ENCODE measurements at regions not wholly inside any gene's neighbourhood (a gene's known extent, or its start where the extent isn't known, plus 50 kb on each side); places are given as distances from the start of the nearest gene placed in this dataset.

DNA sequence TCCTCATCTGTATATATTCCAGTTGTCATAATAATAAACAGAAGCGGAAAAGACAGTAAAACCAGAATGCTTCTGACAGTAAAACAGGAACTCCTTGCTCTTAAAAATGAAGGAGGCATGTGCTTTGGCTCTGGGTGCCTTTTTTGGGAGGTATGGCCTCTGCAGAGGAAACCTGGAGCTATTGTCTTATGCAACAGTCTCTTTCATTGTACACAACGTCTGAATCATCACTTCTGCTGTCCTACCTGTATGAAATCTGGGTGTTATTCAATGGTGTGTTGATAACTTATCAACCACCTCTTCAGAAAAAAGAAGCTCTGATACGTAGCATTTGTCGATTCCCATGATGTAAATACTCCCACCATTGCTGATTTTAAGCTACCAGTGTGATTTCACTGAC, 64.8 kb downstream of the CDCA7 start:
- Histone ChIP-seq H3K27ac (ENCODE audit: low read depth, low read length) (no peak overlapping the region), H2AFZ (ENCODE audit: low read length, unreplicated experiment) (no peak overlapping the region), H3K4me3 (ENCODE audit: low read depth, low read length) (no peak overlapping the region), H3K79me2 (ENCODE audit: control insufficient read depth, insufficient read depth, low read length, unreplicated experiment) (no peaks in the 10 kb centered on the region), H3K36me3 (ENCODE audit: insufficient read depth, low read length) (no peaks in the 10 kb centered on the region), H3K4me1 (ENCODE audit: control insufficient read depth, insufficient read depth, low read length, unreplicated experiment) (peaks cover 8% of the 10 kb centered on the region), H3K27me3 (ENCODE audit: insufficient read depth, low read length) (peaks cover 51% of the 10 kb centered on the region)

- Histone ChIP-seq H2AFZ (ENCODE audit: low read length, unreplicated experiment) (no peak overlapping the region), H3K4me3 (ENCODE audit: low read depth, low read length) (no peak overlapping the region), H3K79me2 (ENCODE audit: control insufficient read depth, insufficient read depth, low read length, unreplicated experiment) (no peaks in the 10 kb centered on the region), H3K36me3 (ENCODE audit: insufficient read depth, low read length) (no peaks in the 10 kb centered on the region), H3K27me3 (ENCODE audit: insufficient read depth, low read length) (peaks cover 52% of the 10 kb centered on the region), H3K27ac (ENCODE audit: low read depth, low read length) (no peak overlapping the region), H3K4me1 (ENCODE audit: control insufficient read depth, insufficient read depth, low read length, unreplicated experiment) (peaks cover 15% of the 10 kb centered on the region)
Observed at GRCh38 chr2:173424886-173425285, 70.2 kb downstream of the CDCA7 start.

DNA sequence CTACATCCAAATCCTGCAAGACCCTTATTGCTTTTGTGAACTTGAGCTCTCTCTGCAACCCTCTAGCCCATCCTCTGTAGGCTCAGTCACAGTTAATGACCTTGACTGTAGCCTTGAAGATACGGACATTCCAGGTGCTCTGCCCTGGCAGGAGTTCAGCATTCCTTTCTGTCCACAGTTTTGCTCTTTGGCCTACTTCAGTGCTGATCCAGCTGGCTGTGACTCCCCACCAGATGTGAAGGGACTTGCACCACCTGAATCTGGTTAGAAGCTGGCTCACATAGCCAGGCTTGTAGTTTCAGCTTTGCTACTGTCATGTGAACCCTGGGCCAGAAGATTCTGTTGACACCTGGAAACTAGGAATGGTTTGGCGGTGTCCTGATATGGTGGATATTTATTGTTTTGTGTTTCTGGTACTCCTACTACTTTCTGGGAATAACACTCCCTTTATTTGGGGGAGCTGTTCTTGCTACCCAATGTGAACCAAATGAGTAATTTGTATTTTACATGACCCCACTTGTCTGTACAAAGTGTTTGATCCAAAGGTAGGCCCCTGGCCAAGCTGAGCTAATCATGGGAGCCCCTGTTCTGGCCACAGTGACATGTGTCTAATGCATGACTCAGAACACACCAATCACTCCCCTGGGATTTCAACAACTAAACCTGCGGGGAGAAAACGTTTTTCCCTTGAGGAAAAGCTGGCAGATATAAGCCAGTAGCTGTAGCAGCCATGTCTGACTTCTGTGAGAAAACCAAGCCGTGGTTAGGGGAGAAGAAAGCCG, 73.4 kb downstream of the CDCA7 start:
- Histone ChIP-seq H3K27me3 (ENCODE audit: insufficient read depth, low read length) (peaks cover 31% of the 10 kb centered on the region), H2AFZ (ENCODE audit: low read length, unreplicated experiment) (no peak overlapping the region), H3K27ac (ENCODE audit: low read depth, low read length) (no peak overlapping the region), H3K4me1 (ENCODE audit: control insufficient read depth, insufficient read depth, low read length, unreplicated experiment) (peaks cover 31% of the 10 kb centered on the region), H3K79me2 (ENCODE audit: control insufficient read depth, insufficient read depth, low read length, unreplicated experiment) (no peaks in the 10 kb centered on the region), H3K36me3 (ENCODE audit: insufficient read depth, low read length) (no peaks in the 10 kb centered on the region), H3K4me3 (ENCODE audit: low read depth, low read length) (no peak overlapping the region)

GRCh38 chr2:173431191-173431590, 76.5 kb downstream of the CDCA7 start:
- Histone ChIP-seq H2AFZ (ENCODE audit: low read length, unreplicated experiment) (no peak overlapping the region), H3K4me1 (ENCODE audit: control insufficient read depth, insufficient read depth, low read length, unreplicated experiment) (peaks cover 31% of the 10 kb centered on the region), H3K27ac (ENCODE audit: low read depth, low read length) (no peak overlapping the region), H3K4me3 (ENCODE audit: low read depth, low read length) (no peak overlapping the region), H3K27me3 (ENCODE audit: insufficient read depth, low read length) (peaks cover 25% of the 10 kb centered on the region), H3K36me3 (ENCODE audit: insufficient read depth, low read length) (no peaks in the 10 kb centered on the region), H3K79me2 (ENCODE audit: control insufficient read depth, insufficient read depth, low read length, unreplicated experiment) (no peaks in the 10 kb centered on the region)

GRCh38 chr2:173432049-173432754, 77.5 kb downstream of the CDCA7 start:
- Histone ChIP-seq H3K36me3 (ENCODE audit: insufficient read depth, low read length) (no peaks in the 10 kb centered on the region), H3K4me3 (ENCODE audit: low read depth, low read length) (peak overlapping the region; percentile 42), H3K27me3 (ENCODE audit: insufficient read depth, low read length) (peaks cover 25% of the 10 kb centered on the region), H3K27ac (ENCODE audit: low read depth, low read length) (peak overlapping the region; percentile 62), H3K79me2 (ENCODE audit: control insufficient read depth, insufficient read depth, low read length, unreplicated experiment) (no peaks in the 10 kb centered on the region), H3K4me1 (ENCODE audit: control insufficient read depth, insufficient read depth, low read length, unreplicated experiment) (peaks cover 31% of the 10 kb centered on the region), H2AFZ (ENCODE audit: low read length, unreplicated experiment) (no peak overlapping the region)

GRCh38 chr2:173434762-173435569, 80.3 kb downstream of the CDCA7 start:
- H3K27ac ChIP-seq (ENCODE audit: low read depth, low read length), result no peak overlapping the region
- peaks cover 37% of the 10 kb centered on the region for H3K27me3 ChIP-seq (ENCODE audit: insufficient read depth, low read length)
- no peaks in the 10 kb centered on the region for H3K79me2 ChIP-seq (ENCODE audit: control insufficient read depth, insufficient read depth, low read length, unreplicated experiment)
- peaks cover 16% of the 10 kb centered on the region for H3K4me1 ChIP-seq (ENCODE audit: control insufficient read depth, insufficient read depth, low read length, unreplicated experiment)
- H2AFZ ChIP-seq (ENCODE audit: low read length, unreplicated experiment), result no peak overlapping the region
- H3K36me3 ChIP-seq (ENCODE audit: insufficient read depth, low read length), result no peaks in the 10 kb centered on the region
- no peak overlapping the region for H3K4me3 ChIP-seq (ENCODE audit: low read depth, low read length)

GRCh38 chr2:173435574-173435973, 80.9 kb downstream of the CDCA7 start:
- Histone ChIP-seq H3K36me3 (ENCODE audit: insufficient read depth, low read length) (no peaks in the 10 kb centered on the region), H3K27ac (ENCODE audit: low read depth, low read length) (no peak overlapping the region), H3K4me3 (ENCODE audit: low read depth, low read length) (no peak overlapping the region), H3K79me2 (ENCODE audit: control insufficient read depth, insufficient read depth, low read length, unreplicated experiment) (no peaks in the 10 kb centered on the region), H3K4me1 (ENCODE audit: control insufficient read depth, insufficient read depth, low read length, unreplicated experiment) (peaks cover 16% of the 10 kb centered on the region), H3K27me3 (ENCODE audit: insufficient read depth, low read length) (peaks cover 31% of the 10 kb centered on the region), H2AFZ (ENCODE audit: low read length, unreplicated experiment) (no peak overlapping the region)

- Histone ChIP-seq H3K27ac (ENCODE audit: low read depth, low read length) (no peak overlapping the region), H2AFZ (ENCODE audit: low read length, unreplicated experiment) (no peak overlapping the region), H3K27me3 (ENCODE audit: insufficient read depth, low read length) (peaks cover 28% of the 10 kb centered on the region), H3K79me2 (ENCODE audit: control insufficient read depth, insufficient read depth, low read length, unreplicated experiment) (no peaks in the 10 kb centered on the region), H3K4me1 (ENCODE audit: control insufficient read depth, insufficient read depth, low read length, unreplicated experiment) (peaks cover 16% of the 10 kb centered on the region), H3K36me3 (ENCODE audit: insufficient read depth, low read length) (no peaks in the 10 kb centered on the region), H3K4me3 (ENCODE audit: low read depth, low read length) (no peak overlapping the region)
Observed at GRCh38 chr2:173436088-173436487, 81.4 kb downstream of the CDCA7 start.

DNA sequence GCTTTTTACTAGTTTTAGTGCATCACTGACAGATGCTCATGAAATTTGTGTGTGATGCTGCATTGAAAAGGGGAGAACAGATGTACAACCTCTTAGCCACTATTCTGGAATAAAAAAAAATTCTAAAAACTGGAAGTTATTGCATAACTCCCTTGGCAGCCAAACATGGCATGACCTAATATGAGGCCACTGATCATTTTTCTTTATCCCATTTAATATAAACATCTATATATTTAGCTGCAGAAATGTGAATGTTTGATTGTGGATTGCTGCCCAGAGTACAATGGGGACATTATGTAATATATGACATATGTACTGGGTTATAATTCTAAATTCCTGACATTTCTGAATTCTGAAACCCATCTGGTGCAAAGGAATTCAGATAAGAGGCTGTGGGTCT, 86.5 kb downstream of the CDCA7 start:
- Histone ChIP-seq H3K27ac (ENCODE audit: low read depth, low read length) (no peak overlapping the region), H2AFZ (ENCODE audit: low read length, unreplicated experiment) (no peak overlapping the region), H3K79me2 (ENCODE audit: control insufficient read depth, insufficient read depth, low read length, unreplicated experiment) (no peaks in the 10 kb centered on the region), H3K4me3 (ENCODE audit: low read depth, low read length) (no peak overlapping the region), H3K36me3 (ENCODE audit: insufficient read depth, low read length) (no peaks in the 10 kb centered on the region), H3K4me1 (ENCODE audit: control insufficient read depth, insufficient read depth, low read length, unreplicated experiment) (peaks cover 4% of the 10 kb centered on the region), H3K27me3 (ENCODE audit: insufficient read depth, low read length) (peaks cover 17% of the 10 kb centered on the region)

DNA sequence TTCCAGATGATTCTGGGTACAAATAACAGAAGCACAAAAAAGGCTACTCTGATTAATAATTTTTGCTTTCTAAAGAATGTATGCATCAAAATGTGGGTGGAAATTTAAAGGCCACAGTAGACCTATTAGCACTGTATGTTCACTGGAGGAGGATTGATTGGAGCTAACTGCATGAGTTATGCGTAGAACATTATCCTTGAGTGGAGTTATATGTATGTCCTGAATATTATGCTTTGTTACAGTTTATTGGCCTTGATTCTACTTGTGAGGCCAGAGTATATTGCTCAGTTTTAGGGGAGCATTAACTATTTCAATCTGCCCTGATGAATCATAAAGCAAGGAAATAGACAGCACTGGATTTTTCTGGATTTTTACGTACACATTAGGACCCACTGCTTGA, 87.9 kb downstream of the CDCA7 start:
- Histone ChIP-seq H2AFZ (ENCODE audit: low read length, unreplicated experiment) (no peak overlapping the region), H3K4me3 (ENCODE audit: low read depth, low read length) (no peak overlapping the region), H3K27me3 (ENCODE audit: insufficient read depth, low read length) (peaks cover 10% of the 10 kb centered on the region), H3K36me3 (ENCODE audit: insufficient read depth, low read length) (no peaks in the 10 kb centered on the region), H3K4me1 (ENCODE audit: control insufficient read depth, insufficient read depth, low read length, unreplicated experiment) (peaks cover 4% of the 10 kb centered on the region), H3K79me2 (ENCODE audit: control insufficient read depth, insufficient read depth, low read length, unreplicated experiment) (no peaks in the 10 kb centered on the region), H3K27ac (ENCODE audit: low read depth, low read length) (no peak overlapping the region)
